Left lung (tissue), 4 donors: ENCODE measurements at regions not wholly inside any gene's neighbourhood (a gene's known extent, or its start where the extent isn't known, plus 50 kb on each side); places are given as distances from the start of the nearest gene placed in this dataset.

Experiments
- ATAC-seq: fragments of 200-7000 bp; cut with Tn5 transposase; one replicate; pipeline ENCODE4 v1.9.1; 2020; ENCODE audit warnings: moderate library complexity
- DNase-seq, 4 donors: peaks; one replicate each; pipeline ENCODE4 v3.0.0-alpha.2; 2013 to 2020
- H3K27ac ChIP-seq, 2 donors: fragments of 200-600 bp; sonication (generic) in 1 of 2; one replicate each; pipeline versions ENCODE4 v1.5.0 to v1.8.0; 2020 to 2021
- H3K27me3 ChIP-seq, 2 donors: fragments of 200-600 bp; sonication (generic) in 1 of 2; one replicate each; pipeline versions ENCODE4 v1.5.0 to v1.8.0; 2020 to 2021
- H3K36me3 ChIP-seq, 2 donors: fragments of 200-600 bp; sonication (generic) in 1 of 2; one replicate each; pipeline versions ENCODE4 v1.5.0 to v1.8.0; 2020 to 2021
- H3K4me1 ChIP-seq, 2 donors: fragments of 200-600 bp; one replicate each; pipeline ENCODE4 v1.8.0; 2021
- H3K4me3 ChIP-seq, 2 donors: fragments of 200-600 bp; sonication (generic) in 1 of 2; one replicate each; pipeline versions ENCODE4 v1.5.0 to v1.8.0; 2020 to 2021; ENCODE audit warnings: mild to moderate bottlenecking in 1 of 2
- H3K9me3 ChIP-seq, 2 donors: fragments of 200-600 bp; sonication (generic) in 1 of 2; one replicate each; pipeline versions ENCODE4 v1.5.0 to v1.8.0; 2020 to 2021
- CTCF ChIP-seq, 2 donors: fragments of 200-600 bp; sonication (generic) in 1 of 2; IDR thresholded peaks; one replicate each; pipeline versions ENCODE4 v1.5.0 to v1.8.0; 2021; ENCODE audit warnings: antibody characterized with exemption in 2 of 2
- intact Hi-C, 2 donors: fragments of 100-400 bp; cut with DNase I; formaldehyde crosslinking; loops; one replicate each; pipeline versions ENCODE4 v1.11.2 to v1.14.2; 2022
- donor health status: DM: no; HTN: yes; CAD: no.
- donor health status: DM: no; HTN: no; CAD: no.

- intact Hi-C loops = no loop called here
- H3K9me3 ChIP-seq = no peaks in the 10 kb centered on the region
- H3K4me3 ChIP-seq = no peak overlapping the region
- ATAC-seq = peak; percentile 17
- H3K36me3 ChIP-seq = no peaks in the 10 kb centered on the region
- DNase-seq = no peak
- no peaks in the 10 kb centered on the region for H3K27me3 ChIP-seq
- no peak for TF ChIP-seq CTCF (IDR thresholded peaks at IDR 0.05)
- no peak overlapping the region for H3K27ac ChIP-seq
- H3K4me1 ChIP-seq = no peaks in the 10 kb centered on the region
Observed at GRCh38 chr11:122354025-122354697, 238.1 kb upstream of the BLID start.

- Histone ChIP-seq H3K4me1 (no peaks in the 10 kb centered on the region), H3K36me3 (no peaks in the 10 kb centered on the region), H3K4me3 (no peak overlapping the region), H3K27me3 (no peaks in the 10 kb centered on the region), H3K27ac (no peak overlapping the region), H3K9me3 (no peaks in the 10 kb centered on the region)
- intact Hi-C loops = no loop called here
- no peak for DNase-seq
- no peak for TF ChIP-seq CTCF (IDR thresholded peaks at IDR 0.05)
- no peak for ATAC-seq
Observed at GRCh38 chr11:122353561-122353960, 237.5 kb upstream of the BLID start.

GRCh38 chr11:122348659-122349409 is 232.8 kb upstream of the BLID start:
- no peak for ATAC-seq
- intact Hi-C loops = no loop called here
- TF ChIP-seq CTCF (IDR thresholded peaks at IDR 0.05) = no peak
- Histone ChIP-seq H3K4me3 (no peak overlapping the region), H3K27me3 (no peaks in the 10 kb centered on the region), H3K27ac (peak overlapping the region in 1 of 2 donors; percentile 7), H3K4me1 (no peaks in the 10 kb centered on the region), H3K36me3 (no peaks in the 10 kb centered on the region), H3K9me3 (no peaks in the 10 kb centered on the region)
- DNase-seq = no peak

GRCh38 chr11:122346006-122346405 is 230.0 kb upstream of the BLID start:
- no peak overlapping the region for H3K4me3 ChIP-seq
- ATAC-seq (no peak), DNase-seq (no peak)
- no peaks in the 10 kb centered on the region for H3K4me1 ChIP-seq
- no peaks in the 10 kb centered on the region for H3K36me3 ChIP-seq
- no peak overlapping the region for H3K27ac ChIP-seq
- H3K27me3 ChIP-seq = no peaks in the 10 kb centered on the region
- TF ChIP-seq CTCF (IDR thresholded peaks at IDR 0.05) = no peak
- H3K9me3 ChIP-seq = no peaks in the 10 kb centered on the region
- intact Hi-C loops = no loop called here

GRCh38 chr11:122345586-122345985 is 229.6 kb upstream of the BLID start:
- H3K4me3 ChIP-seq = no peak overlapping the region
- H3K27me3 ChIP-seq = no peaks in the 10 kb centered on the region
- no peaks in the 10 kb centered on the region for H3K4me1 ChIP-seq
- ATAC-seq (no peak), DNase-seq (no peak)
- no peaks in the 10 kb centered on the region for H3K36me3 ChIP-seq
- intact Hi-C loops = no loop called here
- no peak overlapping the region for H3K27ac ChIP-seq
- no peak for TF ChIP-seq CTCF (IDR thresholded peaks at IDR 0.05)
- H3K9me3 ChIP-seq = no peaks in the 10 kb centered on the region
